A673 (cell line): ENCODE measurements at regions not wholly inside any gene's neighbourhood (a gene's known extent, or its start where the extent isn't known, plus 50 kb on each side); places are given as distances from the start of the nearest gene placed in this dataset.

Source experiments
- BruUV-seq: library from RNA; stranded (reverse); fragments of 400-500 nt; replicated peaks from 2 replicates; lab custom pipeline; 2021; lab: Mats Ljungman, UMichigan
- CTCF ChIA-PET: fragments of 300-600 bp; sonication (Branson Sonifier 250); formaldehyde crosslinking; loops from one replicate; lab custom pipeline; 2022; ENCODE audit warnings: antibody characterized with exemption; lab: Charles Lee
- POLR2A ChIA-PET: fragments of 300-600 bp; sonication (Branson Sonifier 250); formaldehyde crosslinking; loops from one replicate; lab custom pipeline; 2022; ENCODE audit warnings: antibody characterized with exemption; ENCODE audit not compliant: low non-redundant PET; lab: Charles Lee
- DNase-seq: peaks from one replicate; pipeline ENCODE4 v3.0.0-alpha.2; 2015; ENCODE audit warnings: low spot score
- H3K27ac ChIP-seq: fragments of 200-600 bp; sonication (generic); 2 replicates; pipeline ENCODE4 v1.5.1; 2016; ENCODE audit warnings: mixed run types, low read depth, mild to moderate bottlenecking, mixed read lengths, antibody characterized with exemption, low read length; ENCODE audit not compliant: poor library complexity, severe bottlenecking
- H3K27me3 ChIP-seq: fragments of 200-600 bp; sonication (generic); replicated peaks from 2 replicates; pipeline ENCODE4 v1.6.1; 2017; ENCODE audit warnings: mixed run types, low read depth, mild to moderate bottlenecking, mixed read lengths, antibody characterized with exemption, low read length; ENCODE audit not compliant: insufficient read depth, poor library complexity
- H3K36me3 ChIP-seq: fragments of 200-600 bp; sonication (generic); 2 replicates; pipeline ENCODE4 v1.6.1; 2016; ENCODE audit warnings: mixed run types, mild to moderate bottlenecking, mixed read lengths, antibody characterized with exemption, low read length; ENCODE audit not compliant: insufficient read depth, poor library complexity, severe bottlenecking
- H3K4me1 ChIP-seq: fragments of 200-600 bp; sonication (generic); 2 replicates; pipeline ENCODE4 v1.6.1; 2017; ENCODE audit warnings: mixed run types, mild to moderate bottlenecking, mixed read lengths, antibody characterized with exemption, low read length; ENCODE audit not compliant: insufficient read depth, poor library complexity, severe bottlenecking
- H3K4me3 ChIP-seq: fragments of 200-600 bp; sonication (generic); 2 replicates; pipeline ENCODE4 v1.5.1; 2016; ENCODE audit warnings: low read depth, mixed run types, mild to moderate bottlenecking, mixed read lengths, low read length; ENCODE audit not compliant: poor library complexity, severe bottlenecking
- H3K9me3 ChIP-seq: fragments of 200-600 bp; sonication (generic); 2 replicates; pipeline ENCODE4 v1.6.1; 2016; ENCODE audit warnings: mixed run types, low read depth, mild to moderate bottlenecking, mixed read lengths, antibody characterized with exemption, low read length; ENCODE audit not compliant: poor library complexity, severe bottlenecking
- EZH2 ChIP-seq: fragments of 200-600 bp; sonication (generic); IDR thresholded peaks from 2 replicates; pipeline ENCODE4 v1.6.1; 2017; ENCODE audit warnings: borderline replicate concordance, low read depth, mild to moderate bottlenecking, mixed read lengths, antibody characterized with exemption, low read length; ENCODE audit not compliant: poor library complexity, severe bottlenecking
- intact Hi-C: fragments of 100-400 bp; cut with micrococcal nuclease; formaldehyde crosslinking; loops from one replicate; pipeline ENCODE4 v1.10.0; 2022; ENCODE audit not compliant: unreplicated experiment
- TF ChIP-seq, protein P1 (sequence below): fragments of 300-800, 200-600 bp; sonication (generic); conservative IDR thresholded peaks from 2 replicates; pipeline ENCODE4 v1.5.1; 2017; ENCODE audit warnings: low read depth, mild to moderate bottlenecking, antibody characterized with exemption, low read length, moderate library complexity, mixed read lengths

DNA sequence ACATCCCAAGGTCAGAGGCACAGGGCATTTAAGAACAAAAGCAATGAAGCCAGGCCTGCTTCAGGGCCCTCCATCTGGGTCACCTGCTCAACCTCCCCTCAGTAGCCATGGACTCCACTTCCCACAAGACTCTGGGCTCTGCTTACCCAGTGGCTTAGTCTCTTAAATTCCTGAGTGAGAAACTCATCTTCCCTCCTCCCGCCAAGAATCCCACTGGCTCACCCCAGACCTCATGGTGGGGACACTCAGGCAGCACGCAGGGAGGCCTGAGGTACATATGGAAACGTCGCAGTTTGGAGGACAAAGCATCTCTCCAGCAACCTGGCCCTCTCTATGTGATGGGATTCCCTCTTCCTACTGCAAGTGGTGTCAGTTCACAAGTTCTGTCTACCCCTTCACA lies 326.7 kb upstream of the CDH5 start:
- H3K4me1 ChIP-seq = no peaks in the 10 kb centered on the region
- no peaks in the 10 kb centered on the region for H3K9me3 ChIP-seq
- no TSS peak for BruUV-seq
- CTCF ChIA-PET = no interaction called here
- intact Hi-C loops = no loop called here
- no peaks in the 10 kb centered on the region for H3K27me3 ChIP-seq
- H3K4me3 ChIP-seq = no peak overlapping the region
- no peak overlapping the region for H3K27ac ChIP-seq
- DNase-seq = no peak
- no peaks in the 10 kb centered on the region for H3K36me3 ChIP-seq
- TF ChIP-seq, protein P1, sequence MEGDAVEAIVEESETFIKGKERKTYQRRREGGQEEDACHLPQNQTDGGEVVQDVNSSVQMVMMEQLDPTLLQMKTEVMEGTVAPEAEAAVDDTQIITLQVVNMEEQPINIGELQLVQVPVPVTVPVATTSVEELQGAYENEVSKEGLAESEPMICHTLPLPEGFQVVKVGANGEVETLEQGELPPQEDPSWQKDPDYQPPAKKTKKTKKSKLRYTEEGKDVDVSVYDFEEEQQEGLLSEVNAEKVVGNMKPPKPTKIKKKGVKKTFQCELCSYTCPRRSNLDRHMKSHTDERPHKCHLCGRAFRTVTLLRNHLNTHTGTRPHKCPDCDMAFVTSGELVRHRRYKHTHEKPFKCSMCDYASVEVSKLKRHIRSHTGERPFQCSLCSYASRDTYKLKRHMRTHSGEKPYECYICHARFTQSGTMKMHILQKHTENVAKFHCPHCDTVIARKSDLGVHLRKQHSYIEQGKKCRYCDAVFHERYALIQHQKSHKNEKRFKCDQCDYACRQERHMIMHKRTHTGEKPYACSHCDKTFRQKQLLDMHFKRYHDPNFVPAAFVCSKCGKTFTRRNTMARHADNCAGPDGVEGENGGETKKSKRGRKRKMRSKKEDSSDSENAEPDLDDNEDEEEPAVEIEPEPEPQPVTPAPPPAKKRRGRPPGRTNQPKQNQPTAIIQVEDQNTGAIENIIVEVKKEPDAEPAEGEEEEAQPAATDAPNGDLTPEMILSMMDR = no peak
- TF ChIP-seq EZH2 = no peak
- POLR2A ChIA-PET = no interaction called here

DNA sequence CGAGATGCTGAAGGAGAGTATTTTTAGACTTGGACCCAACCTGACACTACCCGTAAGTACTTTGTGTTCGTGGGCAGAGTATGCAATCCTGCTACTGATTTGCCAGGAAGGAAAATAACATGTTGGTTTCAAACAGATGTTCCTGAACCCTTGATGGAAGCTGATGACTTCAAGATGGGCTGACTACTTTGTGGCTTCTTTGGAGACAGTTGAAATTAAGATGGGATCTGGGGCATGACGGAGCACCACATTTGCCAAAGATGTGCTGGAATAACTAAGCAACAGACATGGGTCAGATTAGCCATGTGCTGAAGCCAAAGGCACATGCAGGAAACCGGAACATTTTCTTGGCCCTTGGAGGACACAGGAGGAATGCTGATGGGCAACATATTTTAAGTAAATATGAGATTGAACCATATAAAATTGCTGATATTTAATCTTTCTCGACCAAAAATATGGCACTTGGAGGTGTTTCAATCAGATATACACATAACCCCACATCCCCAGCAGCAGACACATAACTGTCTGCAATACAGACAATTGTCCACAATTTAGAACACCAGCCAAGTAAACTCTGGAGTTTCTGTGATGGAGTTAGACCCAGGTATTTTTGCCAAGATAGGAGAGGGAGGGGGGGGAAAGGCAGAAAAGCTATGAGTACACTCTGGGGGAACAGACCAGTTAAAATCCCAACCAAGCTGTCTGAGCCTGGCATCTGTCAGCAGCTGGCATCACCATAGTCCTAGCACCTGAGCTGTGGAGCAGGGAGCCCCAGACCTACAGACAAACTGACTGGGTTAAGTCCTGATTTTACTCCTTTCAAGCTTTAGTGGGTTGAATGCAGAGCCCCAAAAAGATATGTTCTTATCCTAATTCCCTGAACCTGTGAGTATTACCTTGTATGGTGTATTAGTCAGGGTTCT lies 329.4 kb upstream of the CDH5 start:
- H3K4me3 ChIP-seq = no peak overlapping the region
- ChIA-PET CTCF (interaction anchor here (0.6 kb wide), 1 partner anchor 118 kb away, joined by 8 read pairs; no protein-coding TSS in a partner anchor), POLR2A (interaction anchor here (0.7 kb wide), 1 partner anchor 322 kb away, joined by 3 read pairs; no protein-coding TSS in a partner anchor)
- BruUV-seq = no TSS peak
- no peak for DNase-seq
- H3K4me1 ChIP-seq = no peaks in the 10 kb centered on the region
- no peak for TF ChIP-seq EZH2
- TF ChIP-seq, protein P1 = no peak
- intact Hi-C loops = no loop called here
- H3K36me3 ChIP-seq = no peaks in the 10 kb centered on the region
- no peaks in the 10 kb centered on the region for H3K9me3 ChIP-seq
- H3K27ac ChIP-seq = no peak overlapping the region
- H3K27me3 ChIP-seq = no peaks in the 10 kb centered on the region

DNA sequence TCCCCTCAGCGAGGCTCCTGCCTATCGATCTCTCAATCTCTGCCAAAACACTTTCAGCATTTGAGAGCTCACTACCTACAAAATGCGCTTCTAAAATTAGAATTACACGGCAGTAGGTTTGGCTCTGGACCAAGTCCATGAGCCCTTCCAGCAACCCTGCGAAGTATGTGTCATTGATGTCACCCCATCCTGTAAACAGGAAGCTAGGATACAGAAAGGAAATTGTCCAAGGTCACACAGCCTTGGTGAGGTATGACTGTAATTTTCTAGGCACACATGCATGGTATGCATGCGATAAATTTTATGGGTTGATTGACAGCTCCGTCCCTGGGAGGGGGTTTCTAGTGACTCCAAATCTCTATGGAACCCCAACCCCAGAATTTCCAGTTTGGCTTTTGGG lies 330.3 kb upstream of the CDH5 start:
- no TSS peak for BruUV-seq

More for the DNA sequence above, 330.3 kb upstream of the CDH5 start:
- Histone ChIP-seq H3K4me3 (no peak overlapping the region), H3K36me3 (no peaks in the 10 kb centered on the region), H3K27me3 (no peaks in the 10 kb centered on the region), H3K4me1 (no peaks in the 10 kb centered on the region), H3K27ac (no peak overlapping the region), H3K9me3 (no peaks in the 10 kb centered on the region)
- ChIA-PET POLR2A (no interaction called here), CTCF (no interaction called here)
- intact Hi-C loops = no loop called here
- TF ChIP-seq, protein P1 = no peak
- TF ChIP-seq EZH2 = no peak
- DNase-seq = peak; percentile 34
